ENCODE measurements at regions not wholly inside any gene's neighbourhood (a gene's known extent, or its start where the extent isn't known, plus 50 kb on each side); places are given as distances from the start of the nearest gene placed in this dataset.
"Not testable (repeated sequence)": the region's sequence is repeated elsewhere in the genome, so short reads cannot be mapped to it uniquely, and the experiment has no call there.

GRCh38 chrX:45804276-45804675 is 603.6 kb upstream of the DIPK2B start:
- POLR2A ChIA-PET: no interaction called here
- no peak overlapping the region for H3K4me3 ChIP-seq (ENCODE audit: low read depth, low read length)
- no peaks in the 10 kb centered on the region for H3K36me3 ChIP-seq (ENCODE audit: control insufficient read depth in 2 of 2, insufficient read depth in 1 of 2, low read length in 2 of 2)
- H3K27ac ChIP-seq (ENCODE audit: extremely low read depth, low read depth, low read length): no peak overlapping the region
- H3K4me1 ChIP-seq (ENCODE audit: control insufficient read depth, insufficient read depth, low read length): no peaks in the 10 kb centered on the region
- CTCF ChIA-PET: no interaction called here
- H3K9me3 ChIP-seq (ENCODE audit: control insufficient read depth, insufficient read depth, low read depth, low read length): no peaks in the 10 kb centered on the region
- TF ChIP-seq ZNF623 (tag by site-specific recombination; IDR thresholded peaks at IDR 0.05) (no peak), ZNF423 (tag by site-specific recombination; IDR thresholded peaks at IDR 0.05) (no peak), ZNF692 (tag by site-specific recombination; IDR thresholded peaks at IDR 0.05) (no peak), ZNF426 (tag by site-specific recombination; IDR thresholded peaks at IDR 0.05) (no peak), GLI2 (tag by site-specific recombination; IDR thresholded peaks at IDR 0.05; ENCODE audit: borderline replicate concordance, low read depth) (no peak), ZNF155 (tag by site-specific recombination; IDR thresholded peaks at IDR 0.05) (no peak), ZNF221 (tag by site-specific recombination; IDR thresholded peaks at IDR 0.05; ENCODE audit: borderline replicate concordance) (no peak), ZNF366 (tag by site-specific recombination; conservative IDR thresholded peaks at IDR 0.05) (no peak), ZFP37 (tag by site-specific recombination; IDR thresholded peaks at IDR 0.05) (no peak), YY2 (tag by site-specific recombination; IDR thresholded peaks at IDR 0.05) (no peak), ZNF544 (tag by site-specific recombination; IDR thresholded peaks at IDR 0.05) (no peak), ZNF266 (tag by site-specific recombination; IDR thresholded peaks at IDR 0.05; ENCODE audit: low read depth) (no peak), ZNF302 (tag by site-specific recombination; IDR thresholded peaks at IDR 0.05; ENCODE audit: low read depth) (no peak)
- TF ChIP-seq, protein P1, sequence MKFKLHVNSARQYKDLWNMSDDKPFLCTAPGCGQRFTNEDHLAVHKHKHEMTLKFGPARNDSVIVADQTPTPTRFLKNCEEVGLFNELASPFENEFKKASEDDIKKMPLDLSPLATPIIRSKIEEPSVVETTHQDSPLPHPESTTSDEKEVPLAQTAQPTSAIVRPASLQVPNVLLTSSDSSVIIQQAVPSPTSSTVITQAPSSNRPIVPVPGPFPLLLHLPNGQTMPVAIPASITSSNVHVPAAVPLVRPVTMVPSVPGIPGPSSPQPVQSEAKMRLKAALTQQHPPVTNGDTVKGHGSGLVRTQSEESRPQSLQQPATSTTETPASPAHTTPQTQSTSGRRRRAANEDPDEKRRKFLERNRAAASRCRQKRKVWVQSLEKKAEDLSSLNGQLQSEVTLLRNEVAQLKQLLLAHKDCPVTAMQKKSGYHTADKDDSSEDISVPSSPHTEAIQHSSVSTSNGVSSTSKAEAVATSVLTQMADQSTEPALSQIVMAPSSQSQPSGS (tag by site-specific recombination; IDR thresholded peaks at IDR 0.05; ENCODE audit: low read depth): no peak
- TF ChIP-seq, protein P2, sequence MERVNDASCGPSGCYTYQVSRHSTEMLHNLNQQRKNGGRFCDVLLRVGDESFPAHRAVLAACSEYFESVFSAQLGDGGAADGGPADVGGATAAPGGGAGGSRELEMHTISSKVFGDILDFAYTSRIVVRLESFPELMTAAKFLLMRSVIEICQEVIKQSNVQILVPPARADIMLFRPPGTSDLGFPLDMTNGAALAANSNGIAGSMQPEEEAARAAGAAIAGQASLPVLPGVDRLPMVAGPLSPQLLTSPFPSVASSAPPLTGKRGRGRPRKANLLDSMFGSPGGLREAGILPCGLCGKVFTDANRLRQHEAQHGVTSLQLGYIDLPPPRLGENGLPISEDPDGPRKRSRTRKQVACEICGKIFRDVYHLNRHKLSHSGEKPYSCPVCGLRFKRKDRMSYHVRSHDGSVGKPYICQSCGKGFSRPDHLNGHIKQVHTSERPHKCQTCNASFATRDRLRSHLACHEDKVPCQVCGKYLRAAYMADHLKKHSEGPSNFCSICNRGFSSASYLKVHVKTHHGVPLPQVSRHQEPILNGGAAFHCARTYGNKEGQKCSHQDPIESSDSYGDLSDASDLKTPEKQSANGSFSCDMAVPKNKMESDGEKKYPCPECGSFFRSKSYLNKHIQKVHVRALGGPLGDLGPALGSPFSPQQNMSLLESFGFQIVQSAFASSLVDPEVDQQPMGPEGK (tag by site-specific recombination; IDR thresholded peaks at IDR 0.05): no peak

DNA sequence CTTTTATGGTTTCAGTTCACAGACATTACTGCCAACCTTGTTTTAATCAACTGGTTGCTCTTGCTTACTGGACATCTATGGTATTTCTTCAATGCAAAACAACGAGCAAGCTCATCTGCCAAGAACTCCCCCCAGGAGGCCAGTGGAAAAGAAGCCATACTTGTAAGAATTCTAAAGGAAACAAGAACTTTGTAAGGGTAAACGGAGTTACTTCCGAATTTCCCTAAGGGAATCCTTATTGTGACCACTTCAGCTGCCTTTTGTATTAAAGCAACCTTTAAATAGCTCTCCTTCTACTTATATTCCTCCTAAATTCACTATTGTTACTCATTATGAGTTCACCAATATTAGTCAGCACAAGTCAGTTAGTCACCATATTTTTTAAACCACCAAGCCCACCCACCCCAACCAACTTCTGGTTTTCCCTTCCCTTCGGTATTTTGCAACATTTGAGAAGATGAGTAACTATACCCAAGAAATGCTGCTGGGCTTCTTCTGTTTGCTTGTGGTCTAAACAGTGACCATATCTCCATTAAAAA is 602.8 kb upstream of the DIPK2B start:
- H3K4me3 ChIP-seq (ENCODE audit: low read depth, low read length): no peak overlapping the region
- no peaks in the 10 kb centered on the region for H3K36me3 ChIP-seq (ENCODE audit: control insufficient read depth in 2 of 2, insufficient read depth in 1 of 2, low read length in 2 of 2)
- ChIA-PET POLR2A (no interaction called here), CTCF (interaction anchor here (0.6 to 2.4 kb wide), 2 partner anchors 324 to 605 kb away, joined by 3 to 8 read pairs; no protein-coding TSS in a partner anchor)
- no peaks in the 10 kb centered on the region for H3K9me3 ChIP-seq (ENCODE audit: control insufficient read depth, insufficient read depth, low read depth, low read length)
- no peak for TF ChIP-seq GLIS2 (tag by site-specific recombination; IDR thresholded peaks at IDR 0.05)
- H3K27ac ChIP-seq (ENCODE audit: extremely low read depth, low read depth, low read length): no peak overlapping the region
- no peaks in the 10 kb centered on the region for H3K4me1 ChIP-seq (ENCODE audit: control insufficient read depth, insufficient read depth, low read length)

DNA sequence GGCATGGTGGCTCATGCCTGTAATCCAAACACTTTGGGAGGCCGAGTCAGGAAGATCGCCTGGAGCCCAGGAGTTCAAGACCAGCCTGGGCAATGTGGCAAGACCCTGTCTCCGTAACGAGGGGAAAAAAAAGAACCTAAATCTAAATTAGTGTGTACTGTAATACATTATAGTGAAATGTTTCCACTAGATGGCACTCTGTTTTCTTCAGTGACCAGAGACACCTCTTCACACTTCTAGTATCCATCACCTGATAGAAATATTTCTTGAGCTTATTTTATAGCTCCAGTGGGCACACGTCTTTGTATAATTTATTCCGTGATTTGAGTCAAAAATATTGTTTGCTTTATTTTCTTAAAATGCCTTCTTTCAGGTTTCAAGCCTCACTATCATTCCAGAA is 600.9 kb upstream of the DIPK2B start:
- Histone ChIP-seq H3K27ac (ENCODE audit: extremely low read depth, low read depth, low read length) (no peak overlapping the region), H3K4me3 (ENCODE audit: low read depth, low read length) (no peak overlapping the region), H3K36me3 (ENCODE audit: control insufficient read depth in 2 of 2, insufficient read depth in 1 of 2, low read length in 2 of 2) (no peaks in the 10 kb centered on the region), H3K4me1 (ENCODE audit: control insufficient read depth, insufficient read depth, low read length) (no peaks in the 10 kb centered on the region), H3K9me3 (ENCODE audit: control insufficient read depth, insufficient read depth, low read depth, low read length) (no peaks in the 10 kb centered on the region)
- TF ChIP-seq ZBTB26 (tag by site-specific recombination; optimal IDR thresholded peaks at IDR 0.05): no peak
- peak; percentile 35 for TF ChIP-seq ZNF654 (tag by site-specific recombination; IDR thresholded peaks at IDR 0.05; ENCODE audit: low read depth)
- peak; percentile 83 for TF ChIP-seq ZNF10 (tag by site-specific recombination; IDR thresholded peaks at IDR 0.05)
- TF ChIP-seq ZNF600 (tag by site-specific recombination; IDR thresholded peaks at IDR 0.05): no peak
- no peak for TF ChIP-seq ZNF140 (tag by site-specific recombination; IDR thresholded peaks at IDR 0.05)
- ChIA-PET POLR2A (interaction anchor here (0.5 kb wide), 1 partner anchor 35 kb away, joined by 3 read pairs; no protein-coding TSS in a partner anchor), CTCF (interaction anchor here (0.6 to 2.4 kb wide), 12 partner anchors 10 to 607 kb away, joined by 3 to 8 read pairs (median 4); no protein-coding TSS in a partner anchor)

GRCh38 chrX:45800746-45801453 is 600.2 kb upstream of the DIPK2B start:
- H3K4me1 ChIP-seq (ENCODE audit: control insufficient read depth, insufficient read depth, low read length); H3K36me3 ChIP-seq (ENCODE audit: control insufficient read depth in 2 of 2, insufficient read depth in 1 of 2, low read length in 2 of 2); H3K9me3 ChIP-seq (ENCODE audit: control insufficient read depth, insufficient read depth, low read depth, low read length); H3K4me3 ChIP-seq (ENCODE audit: low read depth, low read length); H3K27ac ChIP-seq (ENCODE audit: extremely low read depth, low read depth, low read length): not testable (repeated sequence)
- POLR2A ChIA-PET: interaction anchor here (0.5 kb wide), 1 partner anchor 36 kb away, joined by 3 read pairs; no protein-coding TSS in a partner anchor
- CTCF ChIA-PET: interaction anchor here (1.5 to 1.8 kb wide), 2 partner anchors 49 to 575 kb away, joined by 5 to 6 read pairs; no protein-coding TSS in a partner anchor

Data from HEK293 (cell line).